OCI-LY1 (cell line): ENCODE measurements at regions not wholly inside any gene's neighbourhood (a gene's known extent, or its start where the extent isn't known, plus 50 kb on each side); places are given as distances from the start of the nearest gene placed in this dataset.

Experiments
- H2AFZ ChIP-seq: fragments of 200-600 bp; sonication (generic), shearing (Covaris generic); 2 replicates; pipeline ENCODE4 v1.6.0; 2014; ENCODE audit warnings: antibody characterized with exemption, mild to moderate bottlenecking, low read length
- H3F3A ChIP-seq: fragments of 200-600 bp; sonication (generic), shearing (Covaris generic); 2 replicates; pipeline ENCODE4 v1.6.0; 2014; ENCODE audit warnings: mild to moderate bottlenecking, antibody characterized with exemption, low read length, moderate library complexity; ENCODE audit not compliant: insufficient read depth
- H3K27ac ChIP-seq: fragments of 200-600 bp; sonication (generic); 2 replicates; pipeline ENCODE4 v1.5.1; 2014; ENCODE audit warnings: low read length, mixed run types, mild to moderate bottlenecking, low read depth; ENCODE audit not compliant: poor library complexity, severe bottlenecking
- H3K27me3 ChIP-seq: fragments of 200-600 bp; sonication (generic); 2 replicates; pipeline ENCODE4 v1.6.0; 2014; ENCODE audit warnings: antibody characterized with exemption, mild to moderate bottlenecking, low read length, moderate library complexity; ENCODE audit not compliant: insufficient read depth
- H3K36me3 ChIP-seq: fragments of 200-600 bp; sonication (generic); 2 replicates; pipeline ENCODE4 v1.6.1; 2014; ENCODE audit warnings: mild to moderate bottlenecking, antibody characterized with exemption, low read length, moderate library complexity, mixed read lengths; ENCODE audit not compliant: insufficient read depth
- H3K4me1 ChIP-seq: fragments of 200-600 bp; sonication (generic); 2 replicates; pipeline ENCODE4 v1.5.1; 2014; ENCODE audit warnings: mild to moderate bottlenecking, low read length, moderate library complexity; ENCODE audit not compliant: insufficient read depth, severe bottlenecking
- H3K4me2 ChIP-seq: fragments of 200-600 bp; sonication (generic), shearing (Covaris generic); 2 replicates; pipeline ENCODE4 v1.6.1; 2014; ENCODE audit warnings: low read length
- H3K4me3 ChIP-seq: fragments of 200-600 bp; sonication (generic); 2 replicates; pipeline ENCODE4 v1.5.1; 2014; ENCODE audit warnings: low read length, low read depth, mild to moderate bottlenecking, mixed read lengths; ENCODE audit not compliant: poor library complexity, severe bottlenecking
- H3K79me2 ChIP-seq: fragments of 200-600 bp; shearing (Covaris generic); 2 replicates; pipeline ENCODE4 v1.6.1; 2016; ENCODE audit warnings: mixed run types, low read length, mixed read lengths; ENCODE audit not compliant: insufficient read depth
- H3K9ac ChIP-seq: fragments of 200-600 bp; sonication (generic), shearing (Covaris generic); 2 replicates; pipeline ENCODE4 v1.6.1; 2014; ENCODE audit warnings: mild to moderate bottlenecking, low read length, mixed read lengths
- H3K9me2 ChIP-seq: fragments of 200-600 bp; sonication (generic), shearing (Covaris generic); 2 replicates; pipeline ENCODE4 v1.6.1; 2014; ENCODE audit warnings: low read depth, mild to moderate bottlenecking, low read length, mixed read lengths
- H3K9me3 ChIP-seq: fragments of 200-600 bp; shearing (Covaris generic); 2 replicates; pipeline ENCODE4 v1.6.1; 2014; ENCODE audit warnings: low read length, mixed read lengths
- H4K20me1 ChIP-seq: fragments of 200-600 bp; sonication (generic), shearing (Covaris generic); 2 replicates; pipeline ENCODE4 v1.6.0; 2016; ENCODE audit warnings: mild to moderate bottlenecking, low read length; ENCODE audit not compliant: insufficient read depth
- EZH2 ChIP-seq: fragments of 200-600 bp; sonication (generic), shearing (Covaris generic); IDR thresholded peaks from 2 replicates; pipeline ENCODE4 v1.8.0; 2017; ENCODE audit warnings: borderline replicate concordance, mixed run types, mild to moderate bottlenecking, antibody characterized with exemption, low read length, moderate library complexity, mixed read lengths
- TF ChIP-seq, protein P1 (sequence below): fragments of 200-600 bp; sonication (generic), shearing (Covaris generic); IDR thresholded peaks from 2 replicates; pipeline ENCODE4 v1.5.1; 2017; ENCODE audit warnings: mild to moderate bottlenecking, antibody characterized with exemption, low read length, moderate library complexity, mixed read lengths

DNA sequence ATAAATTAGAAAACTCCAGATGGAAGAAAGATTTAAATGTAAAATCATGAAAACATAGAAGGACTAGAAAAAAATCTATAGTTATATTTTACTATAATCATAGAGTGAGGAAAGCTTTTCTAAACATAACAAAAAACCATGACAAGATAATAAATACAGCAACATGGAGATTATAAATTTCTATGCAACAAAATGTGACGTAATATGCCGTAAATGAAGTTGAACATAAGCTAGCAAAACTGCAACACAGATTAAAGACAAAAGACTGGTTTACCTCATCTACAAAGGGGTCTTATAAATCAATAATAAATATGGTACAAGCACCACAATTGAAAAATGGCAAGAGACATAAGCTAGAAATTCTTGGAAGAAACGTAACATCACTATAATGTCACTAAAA, 140.4 kb downstream of the C4orf33 start:
- H3K79me2 ChIP-seq: no peaks in the 10 kb centered on the region
- TF ChIP-seq, protein P1, sequence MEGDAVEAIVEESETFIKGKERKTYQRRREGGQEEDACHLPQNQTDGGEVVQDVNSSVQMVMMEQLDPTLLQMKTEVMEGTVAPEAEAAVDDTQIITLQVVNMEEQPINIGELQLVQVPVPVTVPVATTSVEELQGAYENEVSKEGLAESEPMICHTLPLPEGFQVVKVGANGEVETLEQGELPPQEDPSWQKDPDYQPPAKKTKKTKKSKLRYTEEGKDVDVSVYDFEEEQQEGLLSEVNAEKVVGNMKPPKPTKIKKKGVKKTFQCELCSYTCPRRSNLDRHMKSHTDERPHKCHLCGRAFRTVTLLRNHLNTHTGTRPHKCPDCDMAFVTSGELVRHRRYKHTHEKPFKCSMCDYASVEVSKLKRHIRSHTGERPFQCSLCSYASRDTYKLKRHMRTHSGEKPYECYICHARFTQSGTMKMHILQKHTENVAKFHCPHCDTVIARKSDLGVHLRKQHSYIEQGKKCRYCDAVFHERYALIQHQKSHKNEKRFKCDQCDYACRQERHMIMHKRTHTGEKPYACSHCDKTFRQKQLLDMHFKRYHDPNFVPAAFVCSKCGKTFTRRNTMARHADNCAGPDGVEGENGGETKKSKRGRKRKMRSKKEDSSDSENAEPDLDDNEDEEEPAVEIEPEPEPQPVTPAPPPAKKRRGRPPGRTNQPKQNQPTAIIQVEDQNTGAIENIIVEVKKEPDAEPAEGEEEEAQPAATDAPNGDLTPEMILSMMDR: no peak
- TF ChIP-seq EZH2: no peak
- H3K9ac ChIP-seq: no peak overlapping the region
- H4K20me1 ChIP-seq: no peaks in the 10 kb centered on the region
- H2AFZ ChIP-seq: no peak overlapping the region
- no peak overlapping the region for H3K27ac ChIP-seq
- no peaks in the 10 kb centered on the region for H3F3A ChIP-seq
- no peaks in the 10 kb centered on the region for H3K27me3 ChIP-seq
- no peaks in the 10 kb centered on the region for H3K9me2 ChIP-seq
- no peaks in the 10 kb centered on the region for H3K9me3 ChIP-seq
- H3K4me2 ChIP-seq: no peak overlapping the region
- H3K4me3 ChIP-seq: no peak overlapping the region
- H3K36me3 ChIP-seq: no peaks in the 10 kb centered on the region
- H3K4me1 ChIP-seq: no peaks in the 10 kb centered on the region

DNA sequence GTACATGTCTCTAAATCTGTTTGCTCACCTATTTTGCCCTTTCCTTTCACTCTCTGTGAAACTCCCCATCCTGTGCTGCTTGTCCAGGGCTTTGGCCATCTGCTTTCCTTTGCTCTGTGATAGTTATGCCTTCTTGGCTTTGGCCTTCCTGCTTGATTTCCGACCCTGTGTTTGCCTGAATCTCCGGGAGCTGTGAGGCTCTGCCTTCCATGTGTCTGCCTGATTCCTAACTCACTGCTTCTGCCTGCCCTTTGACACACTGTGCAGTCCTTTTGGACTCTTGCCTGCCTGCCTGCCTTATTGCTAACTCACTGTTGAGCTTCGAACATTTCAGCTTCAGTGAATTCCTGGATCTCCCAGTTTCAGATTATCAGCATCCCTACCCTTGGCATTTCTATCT, 143.1 kb downstream of the C4orf33 start:
- no peak overlapping the region for H3K9ac ChIP-seq
- H4K20me1 ChIP-seq: no peaks in the 10 kb centered on the region
- H3K4me1 ChIP-seq: no peaks in the 10 kb centered on the region
- H3K9me2 ChIP-seq: no peaks in the 10 kb centered on the region
- no peaks in the 10 kb centered on the region for H3F3A ChIP-seq
- no peak overlapping the region for H3K4me3 ChIP-seq
- no peak overlapping the region for H3K27ac ChIP-seq
- H3K9me3 ChIP-seq: no peaks in the 10 kb centered on the region
- no peaks in the 10 kb centered on the region for H3K79me2 ChIP-seq
- H2AFZ ChIP-seq: no peak overlapping the region
- no peak for TF ChIP-seq EZH2
- TF ChIP-seq, protein P1: no peak
- H3K27me3 ChIP-seq: no peaks in the 10 kb centered on the region
- no peaks in the 10 kb centered on the region for H3K36me3 ChIP-seq
- H3K4me2 ChIP-seq: no peak overlapping the region

DNA sequence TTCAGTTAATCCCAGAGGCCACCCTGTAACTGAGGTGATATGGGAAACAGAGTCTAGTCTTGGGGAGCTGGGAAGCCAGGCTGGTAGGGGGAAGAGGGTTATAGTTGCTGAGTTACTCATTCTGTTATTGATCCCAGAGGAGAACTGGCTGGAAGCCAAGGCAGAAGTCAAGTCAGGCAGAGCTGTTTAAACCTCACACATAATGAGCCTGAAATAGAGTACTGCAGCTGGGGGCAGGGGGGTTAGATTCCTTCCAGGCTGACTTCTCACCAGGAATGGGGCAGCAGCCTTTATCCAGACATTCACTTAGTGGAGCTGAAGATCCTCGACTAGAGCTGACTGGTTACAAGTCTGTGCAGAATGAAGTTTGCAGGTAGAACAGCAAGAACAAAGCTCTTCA, 144.9 kb downstream of the C4orf33 start:
- Histone ChIP-seq H2AFZ (no peak overlapping the region), H3K9ac (no peak overlapping the region), H3K27ac (no peak overlapping the region), H3K4me3 (no peak overlapping the region), H3K4me2 (no peak overlapping the region), H3K27me3 (no peaks in the 10 kb centered on the region), H3K79me2 (no peaks in the 10 kb centered on the region), H3K36me3 (no peaks in the 10 kb centered on the region), H3K4me1 (no peaks in the 10 kb centered on the region), H3F3A (no peaks in the 10 kb centered on the region), H3K9me2 (no peaks in the 10 kb centered on the region), H3K9me3 (no peaks in the 10 kb centered on the region), H4K20me1 (no peaks in the 10 kb centered on the region)
- TF ChIP-seq, protein P1: no peak
- no peak for TF ChIP-seq EZH2
